ENCODE measurements at regions not wholly inside any gene's neighbourhood (a gene's known extent, or its start where the extent isn't known, plus 50 kb on each side); places are given as distances from the start of the nearest gene placed in this dataset.

- ChIA-PET POLR2A (no interaction called here), CTCF (ENCODE audit: low intra/inter-chr PET ratio) (no interaction called here)
- no TSS peak for BruUV-seq (replicated peaks)
- WGBS (ENCODE audit: insufficient coverage, low coverage, missing lambda C conversion rate), result 0% methylated on average over 2 of the region's 2 CpGs
- intact Hi-C loops (cut with micrococcal nuclease) (no loop called here), in situ Hi-C loops (cut with MboI) (no loop called here)
- H3K4me3 ChIP-seq, result no peak overlapping the region
- no peaks in the 10 kb centered on the region for H3K36me3 ChIP-seq (ENCODE audit: control insufficient read depth, insufficient read depth, low read length)
- no peaks in the 10 kb centered on the region for H4K20me1 ChIP-seq (replicated peaks; ENCODE audit: control insufficient read depth, insufficient read depth, low read length)
- H3K27ac ChIP-seq (ENCODE audit: extremely low read depth, low read depth, low read length), result no peak overlapping the region
- H3K9me3 ChIP-seq (replicated peaks; ENCODE audit: control insufficient read depth, insufficient read depth, low read depth, low read length), result no peaks in the 10 kb centered on the region
- FAIRE-seq (no peak), DNase-seq (ENCODE audit: extremely low read depth in 1 of 4, low spot score in 3 of 4) (no peak), ATAC-seq (no peak)
- TF ChIP-seq SPI1 (IDR thresholded peaks at IDR 0.05; ENCODE audit: borderline replicate concordance, low read depth, low read length) (0 out of 2 replicates have a peak, but pooled peaks have one; percentile 17), TARDBP (IDR thresholded peaks at IDR 0.05) (no peak)
- H3K4me1 ChIP-seq (replicated peaks in 1 of 2; ENCODE audit: control insufficient read depth in 2 of 2, insufficient read depth in 2 of 2, low read length in 2 of 2), result no peaks in the 10 kb centered on the region
- H3K27me3 ChIP-seq (ENCODE audit: control insufficient read depth in 2 of 2, insufficient read depth in 2 of 2, low read length in 2 of 2), result peaks cover 10% of the 10 kb centered on the region in 2 experiments; a peak in 4 of 5 replicates
- H3K9ac ChIP-seq (ENCODE audit: insufficient read depth in 1 of 2, low read depth in 2 of 2, low read length in 2 of 2), result no peak overlapping the region
- H2AFZ ChIP-seq (ENCODE audit: low read depth, low read length), result no peak overlapping the region
- no peaks in the 10 kb centered on the region for H3K79me2 ChIP-seq (ENCODE audit: control insufficient read depth, insufficient read depth, low read length)
- no peaks in the 10 kb centered on the region for H3K9me1 ChIP-seq (ENCODE audit: control insufficient read depth, insufficient read depth, low read length)
- no peak overlapping the region for H3K4me2 ChIP-seq (ENCODE audit: insufficient read depth, low read length)
Observed at GRCh38 chr10:29056729-29057128, 232.1 kb upstream of the LYZL1 start.

GRCh38 chr10:29057822-29058331 lies 231.0 kb upstream of the LYZL1 start:
- Histone ChIP-seq H3K9me3 (replicated peaks; ENCODE audit: control insufficient read depth, insufficient read depth, low read depth, low read length) (no peaks in the 10 kb centered on the region), H3K36me3 (ENCODE audit: control insufficient read depth, insufficient read depth, low read length) (no peaks in the 10 kb centered on the region), H4K20me1 (replicated peaks; ENCODE audit: control insufficient read depth, insufficient read depth, low read length) (no peaks in the 10 kb centered on the region), H3K9ac (ENCODE audit: insufficient read depth in 1 of 2, low read depth in 2 of 2, low read length in 2 of 2) (no peak overlapping the region), H3K4me1 (replicated peaks in 1 of 2; ENCODE audit: control insufficient read depth in 2 of 2, insufficient read depth in 2 of 2, low read length in 2 of 2) (no peaks in the 10 kb centered on the region), H3K9me1 (ENCODE audit: control insufficient read depth, insufficient read depth, low read length) (no peaks in the 10 kb centered on the region), H3K4me3 (no peak overlapping the region), H3K79me2 (ENCODE audit: control insufficient read depth, insufficient read depth, low read length) (no peaks in the 10 kb centered on the region), H2AFZ (ENCODE audit: low read depth, low read length) (no peak overlapping the region), H3K27ac (ENCODE audit: extremely low read depth, low read depth, low read length) (no peak overlapping the region), H3K4me2 (ENCODE audit: insufficient read depth, low read length) (no peak overlapping the region), H3K27me3 (ENCODE audit: control insufficient read depth in 2 of 2, insufficient read depth in 2 of 2, low read length in 2 of 2) (peaks cover 10% of the 10 kb centered on the region in 2 experiments; a peak in 4 of 5 replicates)
- WGBS (ENCODE audit: insufficient coverage, low coverage, missing lambda C conversion rate), result 0% methylated on average over 4 of the region's 4 CpGs
- ChIA-PET POLR2A (no interaction called here), CTCF (ENCODE audit: low intra/inter-chr PET ratio) (no interaction called here)
- TF ChIP-seq ZNF764 (CRISPR knock-in tag; IDR thresholded peaks at IDR 0.05; ENCODE audit: low read depth) (no peak), ATF7 (IDR thresholded peaks at IDR 0.05) (no peak), ZNF583 (CRISPR knock-in tag; IDR thresholded peaks at IDR 0.05) (no peak), JUND (IDR thresholded peaks at IDR 0.05; ENCODE audit: borderline replicate concordance, low read depth, low read length) (no peak), JUND (tag; IDR thresholded peaks at IDR 0.05; ENCODE audit: borderline replicate concordance, low read depth, low read length) (no peak), ARID2 (IDR thresholded peaks at IDR 0.05) (no peak), ZNF212 (CRISPR knock-in tag; IDR thresholded peaks at IDR 0.05) (no peak)
- in situ Hi-C loops (cut with MboI) (no loop called here), intact Hi-C loops (cut with micrococcal nuclease) (no loop called here)
- no TSS peak for BruUV-seq (replicated peaks)
- ATAC-seq (no peak), FAIRE-seq (no peak), DNase-seq (ENCODE audit: extremely low read depth in 1 of 4, low spot score in 3 of 4) (no peak)
